ENCODE measurements at regions not wholly inside any gene's neighbourhood (a gene's known extent, or its start where the extent isn't known, plus 50 kb on each side); places are given as distances from the start of the nearest gene placed in this dataset.

- no peak for TF ChIP-seq POLR2AphosphoS5 (IDR thresholded peaks at IDR 0.05; ENCODE audit: low read depth, low read length)
- TF ChIP-seq POLR2A (IDR thresholded peaks at IDR 0.05; ENCODE audit: low read depth, low read length) = no peak
- no peak for TF ChIP-seq TAF1 (IDR thresholded peaks at IDR 0.05; ENCODE audit: borderline replicate concordance, low read depth, low read length)
These were observed 131.1 kb upstream of the CEP162 start for GRCh38 chr6:84358581-84358980.
